D721Med (cell line): ENCODE measurements at regions not wholly inside any gene's neighbourhood (a gene's known extent, or its start where the extent isn't known, plus 50 kb on each side); places are given as distances from the start of the nearest gene placed in this dataset.

Experiments used
- DNase-seq: peaks from one replicate; pipeline ENCODE4 v3.0.0; 2011; ENCODE audit warnings: low spot score; ENCODE audit not compliant: insufficient read length
- FAIRE-seq: peaks from 2 replicates; lab custom pipeline; 2011; peaks lifted over from hg19 to GRCh38; lab: Jason Lieb, UNC
- CTCF ChIP-seq: IDR thresholded peaks from 2 replicates; pipeline ENCODE4 v1.5.1; 2012; ENCODE audit warnings: mild to moderate bottlenecking, control low read depth; ENCODE audit not compliant: insufficient read depth; ENCODE audit errors: missing control alignments

- TF ChIP-seq CTCF, result no peak
- DNase-seq (no peak), FAIRE-seq (no peak)
These were observed 264.3 kb upstream of the LRTM1 start for GRCh38 chr3:55191911-55192775.

- FAIRE-seq (no peak), DNase-seq (no peak)
- no peak for TF ChIP-seq CTCF
These were observed 262.5 kb upstream of the LRTM1 start for GRCh38 chr3:55190331-55190730.

- FAIRE-seq, result no peak
- DNase-seq, result no peak
- no peak for TF ChIP-seq CTCF
These were observed 261.5 kb upstream of the LRTM1 start for GRCh38 chr3:55189359-55189801.

GRCh38 chr3:55185380-55185779, 257.5 kb upstream of the LRTM1 start:
- DNase-seq, result no peak
- no peak for FAIRE-seq
- TF ChIP-seq CTCF, result no peak

- no peak for TF ChIP-seq CTCF
- FAIRE-seq, result no peak
- no peak for DNase-seq
These were observed 255.3 kb upstream of the LRTM1 start for GRCh38 chr3:55183201-55183600.

GRCh38 chr3:55180936-55181535, 253.2 kb upstream of the LRTM1 start:
- TF ChIP-seq CTCF, result peak; percentile 63
- FAIRE-seq (peak; percentile 11), DNase-seq (peak; percentile 26)

- no peak for FAIRE-seq
- no peak for DNase-seq
These were observed 252.3 kb upstream of the LRTM1 start for GRCh38 chr3:55180161-55180560.

More at GRCh38 chr3:55180161-55180560, 252.3 kb upstream of the LRTM1 start:
- TF ChIP-seq CTCF, result no peak
